Activated T-cell treated with anti-CD3 and anti-CD28 coated beads, Interleukin-2, amount 50 U/mL, for 1 hour (primary cell): ENCODE measurements at regions not wholly inside any gene's neighbourhood (a gene's known extent, or its start where the extent isn't known, plus 50 kb on each side); places are given as distances from the start of the nearest gene placed in this dataset.

Source experiments
- DNase-seq: peaks from one replicate; pipeline ENCODE4 v3.0.0-alpha.2; 2020

- no peak for DNase-seq
Measured at GRCh38 chr14:22333422-22334274, 255.4 kb downstream of the DAD1 start.

- DNase-seq = no peak
Measured at GRCh38 chr14:22332686-22333421, 256.2 kb downstream of the DAD1 start.

GRCh38 chr14:22329371-22329770 lies 259.7 kb downstream of the DAD1 start:
- DNase-seq = no peak

GRCh38 chr14:22325676-22326400 lies 263.2 kb downstream of the DAD1 start:
- DNase-seq = no peak

- DNase-seq = no peak
Measured at GRCh38 chr14:22320362-22320750, 268.7 kb downstream of the DAD1 start.

- DNase-seq = no peak
Measured at GRCh38 chr14:22319526-22320361, 269.3 kb downstream of the DAD1 start.

GRCh38 chr14:22318951-22319350 lies 270.1 kb downstream of the DAD1 start:
- DNase-seq = no peak

- DNase-seq = no peak
Measured at GRCh38 chr14:22316473-22316872, 272.6 kb downstream of the DAD1 start.

GRCh38 chr14:22315336-22315735 lies 273.7 kb downstream of the DAD1 start:
- DNase-seq = no peak

- no peak for DNase-seq
Measured at GRCh38 chr14:22314183-22314820, 274.7 kb downstream of the DAD1 start.

- no peak for DNase-seq
Measured at GRCh38 chr14:22313172-22313801, 275.7 kb downstream of the DAD1 start.

GRCh38 chr14:22311636-22312035 lies 277.4 kb downstream of the DAD1 start:
- no peak for DNase-seq

GRCh38 chr14:22305607-22306006 lies 283.4 kb downstream of the DAD1 start:
- no peak for DNase-seq

GRCh38 chr14:22304326-22304725 lies 284.7 kb downstream of the DAD1 start:
- DNase-seq = no peak

GRCh38 chr14:22303589-22304195 lies 285.3 kb downstream of the DAD1 start:
- DNase-seq = no peak

GRCh38 chr14:22300646-22301045 lies 288.4 kb downstream of the DAD1 start:
- no peak for DNase-seq

- DNase-seq = no peak
Measured at GRCh38 chr14:22297376-22297775, 291.6 kb downstream of the DAD1 start.

GRCh38 chr14:22296722-22297121 lies 292.3 kb downstream of the DAD1 start:
- DNase-seq = no peak

- no peak for DNase-seq
Measured at GRCh38 chr14:22296088-22296487, 292.9 kb downstream of the DAD1 start.

- no peak for DNase-seq
Measured at GRCh38 chr14:22291406-22291805, 297.6 kb downstream of the DAD1 start.

GRCh38 chr14:22289570-22289969 lies 299.5 kb downstream of the DAD1 start:
- no peak for DNase-seq
